OCI-LY3 (cell line): ENCODE measurements at regions not wholly inside any gene's neighbourhood (a gene's known extent, or its start where the extent isn't known, plus 50 kb on each side); places are given as distances from the start of the nearest gene placed in this dataset.

Source experiments
- H2AFZ ChIP-seq: fragments of 200-600, 300-600 bp; shearing (Covaris generic); 2 replicates; pipeline ENCODE4 v1.6.0; 2014; ENCODE audit warnings: antibody characterized with exemption, low read depth, low read length
- H3K27ac ChIP-seq: fragments of 200-600, 300-600 bp; sonication (generic); 2 replicates; pipeline ENCODE4 v1.5.1; 2014; ENCODE audit warnings: mild to moderate bottlenecking, low read length, moderate library complexity, mixed read lengths
- H3K27me3 ChIP-seq: fragments of 200-600, 300-600 bp; sonication (generic); 2 replicates; pipeline ENCODE4 v1.6.1; 2014; ENCODE audit warnings: low read depth, low read length, mixed read lengths
- H3K36me3 ChIP-seq: fragments of 200-600, 300-600 bp; sonication (generic); replicated peaks from 2 replicates; pipeline ENCODE3; 2014; ENCODE audit warnings: low read depth, low read length, mixed read lengths
- H3K4me1 ChIP-seq: fragments of 300-600, 200-600 bp; sonication (generic); 2 replicates; pipeline ENCODE4 v1.6.1; 2014; ENCODE audit warnings: low read length, mixed read lengths
- H3K4me2 ChIP-seq: fragments of 200-600, 300-600 bp; sonication (generic); 2 replicates; pipeline ENCODE4 v1.6.1; 2014; ENCODE audit warnings: low read length, mixed read lengths
- H3K4me3 ChIP-seq: fragments of 300-600, 200-600 bp; sonication (generic); 2 replicates; pipeline ENCODE4 v1.5.1; 2014; ENCODE audit warnings: antibody characterized with exemption, mild to moderate bottlenecking, low read length, moderate library complexity
- H3K79me2 ChIP-seq: fragments of 300-600, 200-600 bp; shearing (Covaris generic); 2 replicates; pipeline ENCODE4 v1.6.1; 2014; ENCODE audit warnings: mild to moderate bottlenecking, low read length, mixed read lengths
- H3K9ac ChIP-seq: fragments of 300-600, 200-600 bp; shearing (Covaris generic); 2 replicates; pipeline ENCODE4 v1.6.0; 2014; ENCODE audit warnings: mild to moderate bottlenecking, low read length, moderate library complexity
- H3K9me3 ChIP-seq: fragments of 200-600, 300-600 bp; shearing (Covaris generic); 2 replicates; pipeline ENCODE4 v1.6.1; 2014; ENCODE audit warnings: low read length, mixed read lengths; ENCODE audit not compliant: insufficient read depth
- H4K20me1 ChIP-seq: fragments of 200-600, 300-600 bp; sonication (generic); 2 replicates; pipeline ENCODE4 v1.6.1; 2016; ENCODE audit warnings: low read length, mixed read lengths; ENCODE audit not compliant: insufficient read depth
- CTCF ChIP-seq: fragments of 200-600, 300-600 bp; sonication (generic); IDR thresholded peaks from 2 replicates; pipeline ENCODE4 v1.5.1; 2014; ENCODE audit warnings: antibody characterized with exemption, low read length, low read depth
- EZH2phosphoT487 ChIP-seq: fragments of 200-600 bp; shearing (Covaris generic); IDR thresholded peaks from 2 replicates; pipeline ENCODE4 v1.6.1; 2018; ENCODE audit warnings: antibody characterized with exemption, mixed run types, low read depth

GRCh38 chr3:164524201-164524600 lies 554.1 kb downstream of the SI start:
- peaks cover 8% of the 10 kb centered on the region; the same call in 1 of the 2 replicates for H3K9me3 ChIP-seq
- no peaks in the 10 kb centered on the region for H3K79me2 ChIP-seq
- H3K27ac ChIP-seq, result no peak overlapping the region
- peaks cover 11% of the 10 kb centered on the region for H3K36me3 ChIP-seq
- no peak for TF ChIP-seq CTCF
- no peak for TF ChIP-seq EZH2phosphoT487
- no peak overlapping the region for H3K4me2 ChIP-seq
- H3K27me3 ChIP-seq, result no peaks in the 10 kb centered on the region
- no peaks in the 10 kb centered on the region for H4K20me1 ChIP-seq
- H3K4me3 ChIP-seq, result no peak overlapping the region
- no peak overlapping the region for H3K9ac ChIP-seq
- H2AFZ ChIP-seq, result no peak overlapping the region
- H3K4me1 ChIP-seq, result peaks cover 17% of the 10 kb centered on the region

- Histone ChIP-seq H3K9ac (no peak overlapping the region), H3K9me3 (peaks cover 8% of the 10 kb centered on the region; the same call in 1 of the 2 replicates), H2AFZ (no peak overlapping the region), H3K27me3 (no peaks in the 10 kb centered on the region), H4K20me1 (no peaks in the 10 kb centered on the region), H3K27ac (no peak overlapping the region), H3K79me2 (no peaks in the 10 kb centered on the region), H3K4me2 (no peak overlapping the region), H3K4me3 (no peak overlapping the region), H3K4me1 (peaks cover 17% of the 10 kb centered on the region), H3K36me3 (peaks cover 11% of the 10 kb centered on the region)
- TF ChIP-seq CTCF (no peak), EZH2phosphoT487 (no peak)
Measured at GRCh38 chr3:164522073-164522763, 556.1 kb downstream of the SI start.

- no peak overlapping the region for H3K4me3 ChIP-seq
- no peak for TF ChIP-seq EZH2phosphoT487
- no peak for TF ChIP-seq CTCF
- no peak overlapping the region for H2AFZ ChIP-seq
- no peaks in the 10 kb centered on the region for H3K79me2 ChIP-seq
- H3K9ac ChIP-seq, result no peak overlapping the region
- H4K20me1 ChIP-seq, result no peaks in the 10 kb centered on the region
- H3K27me3 ChIP-seq, result no peaks in the 10 kb centered on the region
- H3K27ac ChIP-seq, result no peak overlapping the region
- peaks cover 17% of the 10 kb centered on the region for H3K4me1 ChIP-seq
- peaks cover 11% of the 10 kb centered on the region for H3K36me3 ChIP-seq
- no peak overlapping the region for H3K4me2 ChIP-seq
- peaks cover 8% of the 10 kb centered on the region; the same call in 1 of the 2 replicates for H3K9me3 ChIP-seq
Measured at GRCh38 chr3:164521644-164522043, 556.7 kb downstream of the SI start.

- TF ChIP-seq CTCF (no peak), EZH2phosphoT487 (no peak)
- Histone ChIP-seq H3K4me2 (no peak overlapping the region), H3K4me1 (peaks cover 13% of the 10 kb centered on the region), H2AFZ (no peak overlapping the region), H3K4me3 (no peak overlapping the region), H3K27me3 (no peaks in the 10 kb centered on the region), H3K27ac (no peak overlapping the region), H3K36me3 (peaks cover 11% of the 10 kb centered on the region), H3K79me2 (no peaks in the 10 kb centered on the region), H4K20me1 (no peaks in the 10 kb centered on the region), H3K9me3 (peaks cover 8% of the 10 kb centered on the region; the same call in 1 of the 2 replicates), H3K9ac (no peak overlapping the region)
Measured at GRCh38 chr3:164521139-164521538, 557.2 kb downstream of the SI start.
